B cell (primary cell): ENCODE measurements at regions not wholly inside any gene's neighbourhood (a gene's known extent, or its start where the extent isn't known, plus 50 kb on each side); places are given as distances from the start of the nearest gene placed in this dataset.

Experiments
- ATAC-seq: fragments of 200-7000 bp; cut with Tn5 transposase; one replicate; pipeline ENCODE4 v1.10.0; 2021; ENCODE audit warnings: low read depth, mild to moderate bottlenecking, moderate number of reproducible peaks, moderate library complexity
- CTCF ChIA-PET: fragments of 350-600 bp; sonication (Branson Sonifier 250); formaldehyde crosslinking; loops from one replicate; lab custom pipeline; 2021; ENCODE audit warnings: antibody characterized with exemption, inconsistent platforms; lab: Charles Lee
- POLR2A ChIA-PET: fragments of 350-600 bp; sonication (Branson Sonifier 250); formaldehyde crosslinking; loops from one replicate; lab custom pipeline; 2021; ENCODE audit warnings: antibody characterized with exemption; lab: Charles Lee
- DNase-seq: peaks from one replicate; pipeline ENCODE4 v3.0.0; 2013
- H2AFZ ChIP-seq: 2 replicates; pipeline ENCODE4 v1.6.1; 2012; ENCODE audit warnings: mild to moderate bottlenecking, low read depth, low read length; ENCODE audit not compliant: insufficient read depth, poor library complexity, severe bottlenecking
- H3K27ac ChIP-seq, 2 donors: 1 replicate in 1 of 2; 2 replicates in 1 of 2; pipeline ENCODE4 v1.5.1; 2012 to 2013; ENCODE audit warnings: low read length in 2 of 2, mild to moderate bottlenecking in 2 of 2, moderate library complexity in 1 of 2
- H3K27me3 ChIP-seq, 4 experiments: fragments of 200-600 bp in 1 of 4; sonication (generic) in 1 of 4; replicated peaks in 1 of 4; 1 replicate in 2 of 4; 2 replicates in 2 of 4; pipeline versions ENCODE4 v1.6.1 to v1.7.0; 2013 to 2016; ENCODE audit warnings: low read length in 3 of 4, mild to moderate bottlenecking in 2 of 4, mixed read lengths in 1 of 4, moderate library complexity in 1 of 4; ENCODE audit not compliant: insufficient read depth in 4 of 4, control insufficient read depth in 3 of 4; ENCODE audit errors: control extremely low read depth in 1 of 4
- H3K36me3 ChIP-seq, 2 experiments: replicated peaks in 1 of 2; 1 replicate in 1 of 2; 2 replicates in 1 of 2; pipeline versions ENCODE4 v1.6.1 to v1.7.1; 2013; ENCODE audit warnings: low read length in 1 of 2; ENCODE audit not compliant: insufficient read depth in 2 of 2, control insufficient read depth in 1 of 2; ENCODE audit errors: control extremely low read depth in 1 of 2, extremely low read depth in 1 of 2
- H3K4me1 ChIP-seq, 2 donors: fragments of 200-600 bp in 1 of 2; sonication (generic) in 1 of 2; 1 replicate in 1 of 2; 2 replicates in 1 of 2; pipeline versions ENCODE4 v1.5.1 to v1.6.1; 2013 to 2017; ENCODE audit warnings: low read length in 2 of 2; ENCODE audit not compliant: control insufficient read depth in 2 of 2, insufficient read depth in 2 of 2
- H3K4me2 ChIP-seq: replicated peaks from 2 replicates; pipeline ENCODE3; 2012; ENCODE audit warnings: mild to moderate bottlenecking, low read depth, low read length; ENCODE audit not compliant: poor library complexity, severe bottlenecking
- H3K4me3 ChIP-seq, 5 experiments: fragments of 200-600 bp in 1 of 5; sonication (generic) in 1 of 5; 1 replicate in 3 of 5; 2 replicates in 2 of 5; pipeline versions ENCODE4 v1.5.1 to v1.7.0; 2011 to 2016; ENCODE audit warnings: low read length in 4 of 5, mild to moderate bottlenecking in 4 of 5, low read depth in 2 of 5, control low read depth in 1 of 5, moderate library complexity in 1 of 5; ENCODE audit not compliant: insufficient read depth in 1 of 5; ENCODE audit errors: control extremely low read depth in 1 of 5, extremely low read depth in 1 of 5
- H3K79me2 ChIP-seq: fragments of 200-600 bp; sonication (generic); one replicate; pipeline ENCODE4 v1.6.0; 2016; ENCODE audit warnings: low read length; ENCODE audit not compliant: control insufficient read depth, insufficient read depth
- H3K9ac ChIP-seq: fragments of 200-600 bp; sonication (generic); 2 replicates; pipeline ENCODE4 v1.6.1; 2017; ENCODE audit warnings: mild to moderate bottlenecking, low read length, moderate library complexity
- H3K9me3 ChIP-seq, 3 donors: one replicate each; pipeline versions ENCODE4 v1.6.1 to v1.7.1; 2013; ENCODE audit warnings: low read length in 2 of 3; ENCODE audit not compliant: control insufficient read depth in 2 of 3, insufficient read depth in 1 of 3; ENCODE audit errors: control extremely low read depth in 1 of 3
- H4K20me1 ChIP-seq: 2 replicates; pipeline ENCODE4 v1.6.0; 2012; ENCODE audit warnings: mild to moderate bottlenecking, low read length; ENCODE audit not compliant: insufficient read depth, control insufficient read depth, poor library complexity, severe bottlenecking
- H3K27ac Mint-ChIP-seq: one replicate; pipeline ENCODE4 v1.8.0; 2021; ENCODE audit warnings: mixed read lengths
- H3K27me3 Mint-ChIP-seq: one replicate; pipeline ENCODE4 v1.8.0; 2021; ENCODE audit warnings: mixed read lengths
- H3K4me1 Mint-ChIP-seq: one replicate; pipeline ENCODE4 v1.8.0; 2021; ENCODE audit warnings: mixed read lengths
- H3K4me3 Mint-ChIP-seq: one replicate; pipeline ENCODE4 v1.8.0; 2021; ENCODE audit warnings: mixed read lengths
- H3K9me3 Mint-ChIP-seq: one replicate; pipeline ENCODE4 v1.8.0; 2022; ENCODE audit warnings: mixed read lengths; ENCODE audit not compliant: insufficient read depth
- EZH2 ChIP-seq: IDR thresholded peaks from 2 replicates; pipeline ENCODE4 v1.6.1; 2012; ENCODE audit warnings: borderline replicate concordance, low read depth, mild to moderate bottlenecking, moderate library complexity, low read length; ENCODE audit not compliant: insufficient read depth, poor library complexity, severe bottlenecking
- WGBS: methylation state at CpG from one replicate; pipeline ENCODE4 v1.1.5; 2013; ENCODE audit warnings: missing lambda C conversion rate; ENCODE audit not compliant: insufficient coverage; 5-methylcytosine and 5-hydroxymethylcytosine counted together
- intact Hi-C: fragments of 100-400 bp; cut with micrococcal nuclease; formaldehyde crosslinking; loops from one replicate; pipeline ENCODE4 v1.10.0; 2022
- TF ChIP-seq, protein P1 (sequence below): fragments of 200-600 bp; IDR thresholded peaks from one replicate; pipeline ENCODE4 v1.8.0; 2022; ENCODE audit warnings: antibody characterized with exemption, mild to moderate bottlenecking

DNA sequence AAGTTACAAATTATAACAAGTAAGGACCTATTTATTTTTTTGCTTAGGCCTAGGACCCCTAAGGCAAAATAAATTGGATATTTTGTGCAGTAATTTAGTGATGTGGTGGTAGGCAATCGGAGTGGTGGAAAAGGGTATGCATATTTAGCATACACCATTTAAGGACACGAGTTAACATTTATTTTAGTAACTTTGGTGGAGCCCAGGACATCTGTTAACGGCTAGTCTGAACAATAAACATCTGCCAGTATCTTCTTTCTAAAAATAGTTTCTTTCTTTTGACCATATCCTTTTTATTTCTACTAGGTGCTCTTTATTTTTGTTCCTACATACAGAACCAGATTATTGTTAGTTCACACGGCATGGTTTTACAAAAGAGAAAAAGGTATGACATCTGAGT, 326.3 kb downstream of the CHL1 start:
- Mint-ChIP-seq H3K27me3 (no peaks in the 10 kb centered on the region), H3K4me1 (no peaks in the 10 kb centered on the region), H3K4me3 (no peak overlapping the region), H3K9me3 (no peaks in the 10 kb centered on the region), H3K27ac (no peak overlapping the region)
- no peak for TF ChIP-seq EZH2
- TF ChIP-seq, protein P1, sequence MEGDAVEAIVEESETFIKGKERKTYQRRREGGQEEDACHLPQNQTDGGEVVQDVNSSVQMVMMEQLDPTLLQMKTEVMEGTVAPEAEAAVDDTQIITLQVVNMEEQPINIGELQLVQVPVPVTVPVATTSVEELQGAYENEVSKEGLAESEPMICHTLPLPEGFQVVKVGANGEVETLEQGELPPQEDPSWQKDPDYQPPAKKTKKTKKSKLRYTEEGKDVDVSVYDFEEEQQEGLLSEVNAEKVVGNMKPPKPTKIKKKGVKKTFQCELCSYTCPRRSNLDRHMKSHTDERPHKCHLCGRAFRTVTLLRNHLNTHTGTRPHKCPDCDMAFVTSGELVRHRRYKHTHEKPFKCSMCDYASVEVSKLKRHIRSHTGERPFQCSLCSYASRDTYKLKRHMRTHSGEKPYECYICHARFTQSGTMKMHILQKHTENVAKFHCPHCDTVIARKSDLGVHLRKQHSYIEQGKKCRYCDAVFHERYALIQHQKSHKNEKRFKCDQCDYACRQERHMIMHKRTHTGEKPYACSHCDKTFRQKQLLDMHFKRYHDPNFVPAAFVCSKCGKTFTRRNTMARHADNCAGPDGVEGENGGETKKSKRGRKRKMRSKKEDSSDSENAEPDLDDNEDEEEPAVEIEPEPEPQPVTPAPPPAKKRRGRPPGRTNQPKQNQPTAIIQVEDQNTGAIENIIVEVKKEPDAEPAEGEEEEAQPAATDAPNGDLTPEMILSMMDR, result no peak
- WGBS, result no CpG with 5 or more reads among the region's 4 CpGs
- ATAC-seq (no peak), DNase-seq (no peak)
- H3K79me2 ChIP-seq, result no peaks in the 10 kb centered on the region
- H3K27ac ChIP-seq, result no peak overlapping the region
- H3K4me1 ChIP-seq, result no peaks in the 10 kb centered on the region
- H3K4me2 ChIP-seq, result no peak overlapping the region
- H3K9ac ChIP-seq, result no peak overlapping the region
- H2AFZ ChIP-seq, result no peak overlapping the region
- no peaks in the 10 kb centered on the region for H3K36me3 ChIP-seq
- no peaks in the 10 kb centered on the region for H3K27me3 ChIP-seq
- CTCF ChIA-PET, result no interaction called here
- POLR2A ChIA-PET, result no interaction called here
- no peaks in the 10 kb centered on the region for H3K9me3 ChIP-seq
- no peak overlapping the region for H3K4me3 ChIP-seq
- no peaks in the 10 kb centered on the region for H4K20me1 ChIP-seq
- intact Hi-C loops, result no loop called here

DNA sequence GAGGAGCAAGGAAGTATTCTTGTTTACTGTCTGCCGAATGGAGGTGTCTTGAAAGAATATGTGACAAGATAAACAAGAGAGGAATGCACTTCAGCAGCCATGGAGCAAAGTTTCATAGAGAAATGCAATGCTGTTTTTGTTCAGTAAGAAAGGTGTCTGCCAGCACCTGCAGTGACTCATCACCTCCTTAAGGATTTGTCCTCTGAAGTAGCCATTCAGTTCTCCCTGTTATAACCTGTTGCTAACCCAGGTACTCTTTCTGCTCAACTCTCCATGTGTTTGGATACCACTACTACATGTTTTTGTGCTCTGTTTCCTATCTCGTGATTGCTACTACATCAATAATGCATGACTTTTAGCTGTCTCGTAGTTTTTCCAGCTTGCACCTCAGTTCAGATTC, 328.9 kb downstream of the CHL1 start:
- no peaks in the 10 kb centered on the region for H3K79me2 ChIP-seq
- no peaks in the 10 kb centered on the region for H3K4me1 ChIP-seq
- no peaks in the 10 kb centered on the region for H4K20me1 ChIP-seq
- no peak for ATAC-seq
- no peaks in the 10 kb centered on the region for H3K27me3 ChIP-seq
- no peak for DNase-seq
- Mint-ChIP-seq H3K27ac (no peak overlapping the region), H3K9me3 (no peaks in the 10 kb centered on the region), H3K4me3 (no peak overlapping the region), H3K4me1 (no peaks in the 10 kb centered on the region), H3K27me3 (no peaks in the 10 kb centered on the region)
- CTCF ChIA-PET, result no interaction called here
- WGBS, result 88% methylated on average over 3 of the region's 3 CpGs
- intact Hi-C loops, result no loop called here
- TF ChIP-seq, protein P1, result no peak
- TF ChIP-seq EZH2, result no peak
- H3K9me3 ChIP-seq, result no peaks in the 10 kb centered on the region
- no peak overlapping the region for H3K4me2 ChIP-seq
- H3K9ac ChIP-seq, result no peak overlapping the region
- POLR2A ChIA-PET, result no interaction called here
- H2AFZ ChIP-seq, result no peak overlapping the region
- no peak overlapping the region for H3K27ac ChIP-seq
- no peaks in the 10 kb centered on the region for H3K36me3 ChIP-seq
- H3K4me3 ChIP-seq, result no peak overlapping the region
